Neural progenitor cell (in vitro differentiated cells): ENCODE measurements at regions not wholly inside any gene's neighbourhood (a gene's known extent, or its start where the extent isn't known, plus 50 kb on each side); places are given as distances from the start of the nearest gene placed in this dataset.

Source experiments
- EZH2 ChIP-seq: fragments of 200-600 bp; sonication (generic); IDR thresholded peaks from 2 replicates; pipeline ENCODE4 v1.6.1; 2017; ENCODE audit warnings: antibody characterized with exemption, mild to moderate bottlenecking, moderate library complexity
- TF ChIP-seq, protein P1 (sequence below): fragments of 200-600 bp; sonication (generic); IDR thresholded peaks from 2 replicates; pipeline ENCODE4 v1.5.1; 2017; ENCODE audit warnings: antibody characterized with exemption, mild to moderate bottlenecking

DNA sequence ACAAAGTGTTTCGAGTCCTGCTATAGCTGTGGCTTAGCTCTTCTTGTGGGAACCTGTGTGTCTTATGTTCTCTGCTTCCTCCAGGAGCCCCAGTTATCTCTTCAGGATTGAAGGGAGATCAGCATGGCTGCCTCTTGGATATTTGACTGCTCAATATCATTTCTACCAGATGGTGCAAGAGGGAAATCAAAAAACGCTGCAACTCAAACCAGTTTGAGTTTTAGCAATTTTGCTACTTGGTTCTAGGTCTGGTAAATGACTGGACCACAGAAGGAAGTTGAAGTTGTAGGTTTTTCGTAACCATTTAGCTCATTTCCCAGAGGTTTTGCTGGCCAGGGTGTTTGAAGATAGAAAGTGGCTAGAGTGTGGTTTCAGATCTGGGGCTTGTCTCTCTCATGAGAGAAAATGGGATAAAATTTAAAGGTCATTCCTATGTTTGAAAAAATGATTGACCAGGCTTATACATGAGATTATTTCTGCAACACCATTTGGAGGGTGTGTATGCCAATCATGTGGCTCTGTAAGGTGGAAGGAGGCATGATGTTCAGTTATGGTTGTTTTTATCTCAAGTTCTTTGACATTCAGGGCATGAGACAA, 210.4 kb downstream of the SPRY1 start:
- TF ChIP-seq, protein P1, sequence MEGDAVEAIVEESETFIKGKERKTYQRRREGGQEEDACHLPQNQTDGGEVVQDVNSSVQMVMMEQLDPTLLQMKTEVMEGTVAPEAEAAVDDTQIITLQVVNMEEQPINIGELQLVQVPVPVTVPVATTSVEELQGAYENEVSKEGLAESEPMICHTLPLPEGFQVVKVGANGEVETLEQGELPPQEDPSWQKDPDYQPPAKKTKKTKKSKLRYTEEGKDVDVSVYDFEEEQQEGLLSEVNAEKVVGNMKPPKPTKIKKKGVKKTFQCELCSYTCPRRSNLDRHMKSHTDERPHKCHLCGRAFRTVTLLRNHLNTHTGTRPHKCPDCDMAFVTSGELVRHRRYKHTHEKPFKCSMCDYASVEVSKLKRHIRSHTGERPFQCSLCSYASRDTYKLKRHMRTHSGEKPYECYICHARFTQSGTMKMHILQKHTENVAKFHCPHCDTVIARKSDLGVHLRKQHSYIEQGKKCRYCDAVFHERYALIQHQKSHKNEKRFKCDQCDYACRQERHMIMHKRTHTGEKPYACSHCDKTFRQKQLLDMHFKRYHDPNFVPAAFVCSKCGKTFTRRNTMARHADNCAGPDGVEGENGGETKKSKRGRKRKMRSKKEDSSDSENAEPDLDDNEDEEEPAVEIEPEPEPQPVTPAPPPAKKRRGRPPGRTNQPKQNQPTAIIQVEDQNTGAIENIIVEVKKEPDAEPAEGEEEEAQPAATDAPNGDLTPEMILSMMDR: no peak
- no peak for TF ChIP-seq EZH2
